Activated CD8-positive, alpha-beta memory T cell treated with anti-CD3 and anti-CD28 coated beads for 48 hours (primary cell): ENCODE measurements at regions not wholly inside any gene's neighbourhood (a gene's known extent, or its start where the extent isn't known, plus 50 kb on each side); places are given as distances from the start of the nearest gene placed in this dataset.

Source experiments
- DNase-seq, 3 experiments: peaks; one replicate each; pipeline ENCODE4 v3.0.0-alpha.2; 2020; ENCODE audit warnings: low read depth in 2 of 3, low spot score in 2 of 3

GRCh38 chr4:123455360-123455759, 58.8 kb downstream of the SPRY1 start:
- no peak for DNase-seq

GRCh38 chr4:123462007-123462406, 65.4 kb downstream of the SPRY1 start:
- no peak for DNase-seq

GRCh38 chr4:123463869-123464268, 67.3 kb downstream of the SPRY1 start:
- no peak for DNase-seq

- no peak for DNase-seq
Observed at GRCh38 chr4:123465416-123465815, 68.8 kb downstream of the SPRY1 start.

GRCh38 chr4:123466080-123466785, 69.6 kb downstream of the SPRY1 start:
- no peak for DNase-seq

- no peak for DNase-seq
Observed at GRCh38 chr4:123468479-123469031, 72.0 kb downstream of the SPRY1 start.

GRCh38 chr4:123469245-123469644, 72.7 kb downstream of the SPRY1 start:
- no peak for DNase-seq

- no peak for DNase-seq
Observed at GRCh38 chr4:123469696-123470095, 73.1 kb downstream of the SPRY1 start.

- DNase-seq: no peak
Observed at GRCh38 chr4:123470640-123471039, 74.0 kb downstream of the SPRY1 start.

- no peak for DNase-seq
Observed at GRCh38 chr4:123471655-123472369, 75.2 kb downstream of the SPRY1 start.

GRCh38 chr4:123474817-123475216, 78.2 kb downstream of the SPRY1 start:
- no peak for DNase-seq

GRCh38 chr4:123476089-123476488, 79.5 kb downstream of the SPRY1 start:
- DNase-seq: no peak

GRCh38 chr4:123477711-123478209, 81.2 kb downstream of the SPRY1 start:
- DNase-seq: peak; percentile 10 to 44 (median 21)

- no peak for DNase-seq
Observed at GRCh38 chr4:123478859-123479345, 82.3 kb downstream of the SPRY1 start.

GRCh38 chr4:123479944-123480343, 83.3 kb downstream of the SPRY1 start:
- no peak for DNase-seq

- DNase-seq: no peak
Observed at GRCh38 chr4:123480706-123481418, 84.3 kb downstream of the SPRY1 start.

GRCh38 chr4:123481717-123482116, 85.1 kb downstream of the SPRY1 start:
- no peak for DNase-seq

GRCh38 chr4:123484291-123484926, 87.8 kb downstream of the SPRY1 start:
- no peak for DNase-seq

GRCh38 chr4:123485601-123486000, 89.0 kb downstream of the SPRY1 start:
- DNase-seq: no peak

GRCh38 chr4:123488916-123489315, 92.3 kb downstream of the SPRY1 start:
- no peak for DNase-seq

- DNase-seq: no peak
Observed at GRCh38 chr4:123495530-123495929, 98.9 kb downstream of the SPRY1 start.
